NOMO-1 (cell line): ENCODE measurements at regions not wholly inside any gene's neighbourhood (a gene's known extent, or its start where the extent isn't known, plus 50 kb on each side); places are given as distances from the start of the nearest gene placed in this dataset.
A peak's percentile ranks its signal among the peaks of the same experiment; 100 is the strongest.
"Not testable (repeated sequence)": the region's sequence is repeated elsewhere in the genome, so short reads cannot be mapped to it uniquely, and the experiment has no call there.

Experiments
- DNase-seq, 2 experiments: peaks; one replicate each; lab custom pipeline; 2025; ENCODE audit not compliant: unreplicated experiment in 2 of 2; lab: John Stamatoyannopoulos, UW

- no peak for DNase-seq
Measured at GRCh38 chrX:10676235-10676957, 56.0 kb upstream of the MID1 start.

DNA sequence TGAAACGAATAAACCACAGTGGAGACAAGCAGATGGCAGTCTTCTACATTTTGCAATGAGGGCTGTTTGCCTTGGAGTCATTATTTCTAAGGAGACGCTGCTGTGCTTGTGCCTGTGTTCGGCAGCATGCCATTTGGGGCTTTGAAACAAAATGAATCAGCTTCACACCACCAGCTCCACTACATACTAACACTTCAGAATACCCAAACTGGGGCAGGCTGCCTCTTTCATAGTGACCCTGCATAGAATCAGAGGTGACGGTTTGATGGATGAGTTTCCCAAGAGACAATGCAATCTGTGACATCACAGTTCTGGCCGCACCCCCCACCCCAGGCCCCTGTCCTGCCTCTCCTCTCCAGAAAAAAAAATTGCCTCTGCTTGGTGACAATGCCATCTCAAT is 57.1 kb upstream of the MID1 start:
- DNase-seq: no peak

DNA sequence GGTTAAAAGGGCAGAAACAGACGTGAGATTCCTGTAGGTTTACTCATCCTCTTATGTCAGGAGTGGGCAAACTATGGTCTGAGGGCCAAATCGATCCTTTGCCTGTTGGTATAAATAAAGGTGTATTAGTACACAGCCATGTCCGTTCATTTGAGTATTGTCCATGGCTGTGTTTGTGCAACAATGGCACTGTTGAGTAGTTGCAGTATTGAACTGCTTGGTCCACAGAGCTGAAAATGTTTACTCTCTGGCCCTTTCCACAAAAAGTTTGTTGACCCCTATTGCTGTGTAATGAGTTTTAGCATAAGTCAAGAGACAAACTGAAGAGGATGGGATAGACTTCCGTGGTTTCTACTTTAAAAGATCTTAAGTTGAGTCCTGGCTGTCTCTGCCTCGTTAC is 59.0 kb upstream of the MID1 start:
- no peak for DNase-seq

GRCh38 chrX:10681167-10681566 is 60.8 kb upstream of the MID1 start:
- DNase-seq: no peak

- not testable (repeated sequence) for DNase-seq
Measured at GRCh38 chrX:10683631-10684030, 63.2 kb upstream of the MID1 start.

- DNase-seq: no peak
Measured at GRCh38 chrX:10685923-10686595, 65.7 kb upstream of the MID1 start.

- DNase-seq: not testable (repeated sequence)
Measured at GRCh38 chrX:10691751-10692150, 71.4 kb upstream of the MID1 start.

GRCh38 chrX:10697616-10698317 is 77.4 kb upstream of the MID1 start:
- DNase-seq: no peak

- no peak for DNase-seq
Measured at GRCh38 chrX:10698318-10698640, 77.9 kb upstream of the MID1 start.

DNA sequence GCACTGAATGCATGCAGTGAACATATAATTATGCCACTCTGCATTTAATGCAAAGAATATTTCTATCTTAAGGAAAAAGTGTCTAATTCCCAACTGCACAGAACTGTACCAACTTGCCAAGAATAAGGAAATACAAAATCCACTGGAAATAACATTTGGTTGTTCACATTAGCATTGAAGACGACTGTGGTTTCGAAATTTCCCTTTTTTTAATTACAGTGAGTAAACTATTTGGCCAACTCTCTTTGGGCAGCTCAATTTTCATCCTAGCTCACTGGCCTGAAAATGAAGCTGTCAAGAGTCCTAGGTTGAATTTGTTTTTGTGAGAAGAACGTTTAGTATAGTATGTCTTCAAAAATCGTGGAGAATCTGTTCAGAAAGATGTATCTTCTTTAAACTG is 81.6 kb upstream of the MID1 start:
- peak in 1 of 2 experiments; percentile 40 for DNase-seq

DNA sequence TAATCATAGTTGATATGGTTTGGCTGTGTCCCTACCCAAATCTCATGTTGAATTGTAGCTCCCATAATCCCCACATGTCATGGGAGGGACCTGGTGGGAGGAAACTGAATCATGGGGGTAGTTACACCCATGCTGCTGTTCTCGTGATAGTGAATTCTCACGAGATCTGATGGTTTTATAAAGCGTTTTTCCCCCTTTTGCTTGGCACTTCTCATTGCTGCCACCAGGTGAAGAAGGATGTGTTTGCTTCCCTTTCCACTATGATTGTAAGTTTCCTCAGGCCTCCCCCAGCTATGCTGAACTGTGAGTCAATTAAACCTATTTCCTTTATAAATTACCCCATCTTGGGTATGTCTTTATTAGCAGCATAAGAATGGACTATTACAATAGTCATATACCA is 86.0 kb upstream of the MID1 start:
- not testable (repeated sequence) for DNase-seq

DNA sequence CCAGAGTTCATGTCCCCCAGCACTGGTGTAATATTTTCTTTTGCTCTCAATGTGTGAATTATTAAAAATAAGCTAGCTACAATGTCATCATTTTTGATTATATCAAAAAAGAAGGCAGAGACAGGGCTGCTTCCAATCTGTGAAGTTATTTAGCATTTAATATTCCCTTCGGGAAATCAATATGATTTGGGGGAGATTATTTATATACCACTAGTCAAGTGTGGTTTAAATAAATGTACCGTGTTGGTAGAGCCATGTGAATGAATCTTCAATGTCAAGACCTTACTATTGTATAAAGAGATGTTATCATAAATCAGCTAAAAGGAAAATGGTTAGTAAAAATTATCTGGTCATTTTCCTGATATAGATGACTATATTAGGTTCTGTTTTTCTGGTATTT is 87.4 kb upstream of the MID1 start:
- no peak for DNase-seq

DNA sequence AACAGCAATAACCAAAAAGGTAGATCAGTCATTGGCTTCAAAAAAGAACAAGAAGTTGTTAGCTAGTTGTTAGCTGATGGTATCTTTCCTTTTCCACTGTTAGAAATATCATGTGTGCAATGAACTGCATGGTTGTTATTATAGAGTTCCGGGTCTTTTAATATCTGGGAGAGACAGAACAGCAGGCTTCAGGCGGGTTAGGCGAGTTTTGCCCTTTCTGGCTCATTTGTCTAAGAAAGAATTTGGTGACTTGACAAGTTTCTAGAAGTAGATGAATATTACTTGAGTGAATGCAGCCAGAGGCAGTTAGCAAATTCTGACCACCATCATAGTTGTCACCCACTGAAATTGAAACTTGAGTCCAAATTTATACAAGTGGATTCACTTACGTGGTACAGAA is 88.9 kb upstream of the MID1 start:
- no peak for DNase-seq

DNA sequence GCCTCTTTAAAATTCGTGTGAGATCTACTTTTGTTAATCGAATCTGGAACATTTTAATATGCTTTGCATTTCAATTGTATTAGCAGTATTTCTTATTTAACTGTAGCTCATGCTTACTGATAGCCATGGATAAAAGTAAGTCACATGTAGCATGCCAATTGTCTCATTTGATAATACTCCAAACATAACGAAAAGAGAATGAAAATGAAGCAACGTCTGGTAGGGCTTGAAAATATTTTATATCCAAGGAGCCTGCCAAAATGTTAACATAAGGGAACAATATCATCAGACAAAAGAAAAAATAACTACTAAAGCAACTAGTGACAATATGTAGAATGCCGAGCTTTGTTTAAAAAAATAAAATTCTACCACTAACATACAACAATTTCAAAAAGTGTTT is 94.1 kb upstream of the MID1 start:
- no peak for DNase-seq

GRCh38 chrX:10722851-10723250 is 102.5 kb upstream of the MID1 start:
- peak in 1 of 2 experiments; percentile 31 for DNase-seq

- no peak for DNase-seq
Measured at GRCh38 chrX:10725071-10725470, 104.7 kb upstream of the MID1 start.

GRCh38 chrX:10726647-10727046 is 106.3 kb upstream of the MID1 start:
- DNase-seq: no peak

DNA sequence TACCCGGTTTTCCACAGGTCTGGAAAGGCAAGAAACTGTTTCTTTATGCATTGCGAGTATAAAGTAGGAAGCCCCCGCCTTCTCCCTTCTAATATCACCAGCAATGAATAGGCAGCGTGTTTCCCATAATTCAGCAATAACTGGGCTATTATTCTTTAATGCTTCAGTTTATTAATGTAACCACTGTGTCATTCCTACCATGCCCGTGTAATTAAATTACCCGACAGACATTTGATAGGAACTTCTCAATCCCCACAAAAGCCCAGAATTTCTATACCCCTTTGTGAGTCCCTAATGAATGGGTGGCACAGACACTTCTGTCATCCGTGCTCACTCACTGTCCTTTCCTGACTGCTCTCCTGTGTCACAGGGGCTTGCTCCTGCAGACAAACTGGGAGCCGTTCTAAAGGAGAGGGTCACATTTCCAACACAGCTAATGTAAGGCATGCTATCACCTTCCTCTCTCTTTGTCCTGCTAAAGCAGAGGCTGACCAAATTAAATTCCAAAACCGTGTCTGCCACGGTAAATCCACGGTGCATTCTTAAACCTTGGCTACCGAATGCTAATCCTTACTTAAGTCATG is 108.5 kb upstream of the MID1 start:
- no peak for DNase-seq

DNA sequence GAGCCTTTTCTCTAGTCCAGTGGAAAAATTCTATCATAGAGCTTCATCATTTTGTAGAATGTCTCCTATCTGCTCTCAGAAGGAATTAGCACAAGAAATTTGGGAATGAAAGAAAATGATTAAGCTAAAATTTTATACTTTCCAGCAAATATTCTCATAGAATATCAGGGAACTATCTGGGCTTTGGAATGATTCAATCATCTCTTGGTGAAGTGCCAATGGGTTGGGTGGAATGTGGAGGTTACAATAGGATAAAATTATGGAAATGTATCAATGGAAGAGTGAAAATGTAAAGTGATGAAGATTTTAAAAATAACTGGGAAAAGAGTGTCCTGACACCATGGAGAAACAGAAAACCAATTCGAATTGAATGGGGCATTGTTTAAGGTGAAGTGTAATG is 119.0 kb upstream of the MID1 start:
- no peak for DNase-seq

DNA sequence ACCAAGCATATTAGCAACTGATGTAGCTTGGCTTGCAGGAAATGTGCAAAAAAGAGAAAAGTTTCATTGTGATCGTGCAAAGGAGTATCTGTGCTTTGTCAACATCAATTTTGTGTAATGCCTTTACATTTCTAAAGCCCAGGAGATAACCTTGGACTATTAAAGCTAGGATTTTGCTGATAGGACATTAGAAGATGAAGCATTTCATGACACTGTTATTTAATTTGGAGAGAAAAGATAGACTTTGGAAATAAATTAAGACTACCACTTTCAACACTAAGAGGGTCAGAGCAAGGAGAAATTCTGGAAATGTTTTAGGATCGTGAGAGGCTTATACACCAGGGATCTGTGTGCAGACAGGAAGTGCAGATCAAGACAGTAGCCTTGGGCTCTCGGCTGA is 120.6 kb upstream of the MID1 start:
- DNase-seq: no peak

DNA sequence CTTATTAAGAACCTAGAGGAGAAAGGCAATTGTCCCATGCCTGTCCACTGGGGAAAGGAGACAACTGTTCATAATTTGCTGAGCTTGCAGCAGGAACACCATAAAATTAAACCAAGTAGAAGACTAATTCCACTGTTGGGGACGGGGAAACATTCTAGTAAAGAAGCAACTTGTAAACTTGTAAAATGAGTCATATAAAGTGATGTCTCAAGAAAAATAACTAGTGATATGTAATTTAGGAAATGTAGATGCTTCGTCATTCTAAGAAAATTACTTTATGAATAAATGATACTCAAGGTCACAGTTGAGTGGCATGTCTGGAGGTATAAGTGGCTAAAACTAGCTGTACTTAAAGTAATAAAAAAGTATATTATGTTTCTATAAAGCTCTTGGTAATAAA is 121.2 kb upstream of the MID1 start:
- DNase-seq: no peak

DNA sequence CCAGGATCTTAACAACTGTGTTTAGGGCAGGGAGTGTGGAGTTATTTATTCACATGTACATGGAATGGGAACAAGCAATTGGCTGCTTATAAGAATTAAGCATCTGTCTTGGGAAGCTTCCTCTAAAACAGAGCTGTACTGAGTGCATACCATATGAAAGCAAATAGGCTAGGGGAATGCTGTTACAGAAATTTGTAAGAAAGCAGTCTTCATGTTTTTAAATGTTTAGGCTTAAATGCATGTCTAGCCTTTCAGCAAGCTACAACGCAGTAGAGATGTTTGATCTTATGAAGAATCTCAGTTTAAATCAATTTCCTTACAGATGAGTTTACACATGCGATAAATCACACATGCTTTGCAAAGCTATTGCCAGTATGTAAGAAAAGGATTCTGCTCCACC is 123.1 kb upstream of the MID1 start:
- DNase-seq: no peak
